ENCODE measurements at regions not wholly inside any gene's neighbourhood (a gene's known extent, or its start where the extent isn't known, plus 50 kb on each side); places are given as distances from the start of the nearest gene placed in this dataset.

DNA sequence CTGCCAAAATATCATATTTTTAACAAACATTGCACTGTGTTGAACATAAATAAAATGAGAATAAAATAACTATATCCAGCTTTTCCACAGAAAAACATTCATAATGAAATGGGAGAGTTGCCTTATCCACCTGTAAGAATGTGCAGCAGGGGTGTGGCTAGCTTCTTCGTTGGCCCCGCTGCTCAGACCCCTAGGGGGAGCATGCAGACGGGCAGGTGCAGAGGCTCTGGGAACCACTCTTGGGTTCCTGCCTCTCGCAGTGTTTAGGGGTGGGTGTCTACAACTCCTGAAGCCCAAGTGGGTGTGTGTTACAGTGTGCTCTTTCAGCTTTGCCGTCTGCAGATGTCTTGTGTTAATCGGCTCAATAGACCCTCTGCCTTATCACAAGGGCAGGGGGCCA lies 121.7 kb downstream of the SLITRK5 start:
- no peak overlapping the region for H3K27ac ChIP-seq (ENCODE audit: low read depth in 1 of 2, low read length in 2 of 2)
- H3K4me3 ChIP-seq (ENCODE audit: low read depth in 1 of 3, low read length in 3 of 3), result no peak overlapping the region
- TF ChIP-seq TAF1 (conservative IDR thresholded peaks at IDR 0.05) (no peak), FOXA2 (IDR thresholded peaks at IDR 0.05) (no peak), JUND (IDR thresholded peaks at IDR 0.05) (no peak), RXRA (IDR thresholded peaks at IDR 0.05) (no peak), HNF4G (IDR thresholded peaks at IDR 0.05) (no peak)
- H3K4me1 ChIP-seq (ENCODE audit: control insufficient read depth in 4 of 4, insufficient read depth in 4 of 4, low read length in 3 of 4), result no peaks in the 10 kb centered on the region
- H3K27me3 ChIP-seq (ENCODE audit: control insufficient read depth in 4 of 4, insufficient read depth in 4 of 4, low read length in 3 of 4), result no peaks in the 10 kb centered on the region
- no peak overlapping the region for H3K9ac ChIP-seq (ENCODE audit: low read depth in 1 of 2, low read length in 2 of 2)
- H3K36me3 ChIP-seq (ENCODE audit: control insufficient read depth in 4 of 4, insufficient read depth in 3 of 4, low read depth in 1 of 4, low read length in 3 of 4), result no peaks in the 10 kb centered on the region
- H3K9me3 ChIP-seq (ENCODE audit: control insufficient read depth in 4 of 4, low read length in 3 of 4), result no peaks in the 10 kb centered on the region
- 49% methylated on average over 6 of the region's 6 CpGs for WGBS
- DNase-seq (ENCODE audit: low spot score), result no peak

DNA sequence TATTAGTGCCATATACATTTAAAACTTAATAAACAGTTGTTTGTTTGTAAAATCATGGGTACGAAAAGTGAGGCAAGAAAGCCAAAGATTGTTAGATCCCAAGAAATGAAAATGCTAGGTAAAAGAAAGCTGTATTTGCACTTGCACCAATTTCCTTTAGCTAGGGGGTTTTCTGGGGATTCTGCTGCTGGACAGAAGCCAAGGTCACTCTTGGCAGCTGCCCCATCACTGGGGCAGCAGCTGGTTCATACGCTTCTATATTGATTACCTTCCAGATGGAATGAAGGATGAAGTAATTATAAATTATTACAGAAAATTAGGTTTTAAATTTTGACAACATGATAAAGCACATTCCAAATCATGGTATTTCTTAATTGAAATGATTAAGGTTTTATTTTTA lies 127.4 kb downstream of the SLITRK5 start:
- no peak for DNase-seq (ENCODE audit: low spot score)
- Histone ChIP-seq H3K9ac (ENCODE audit: low read depth in 1 of 2, low read length in 2 of 2) (no peak overlapping the region), H3K4me3 (ENCODE audit: low read depth in 1 of 3, low read length in 3 of 3) (no peak overlapping the region), H3K9me3 (ENCODE audit: control insufficient read depth in 4 of 4, low read length in 3 of 4) (no peaks in the 10 kb centered on the region), H3K36me3 (ENCODE audit: control insufficient read depth in 4 of 4, insufficient read depth in 3 of 4, low read depth in 1 of 4, low read length in 3 of 4) (no peaks in the 10 kb centered on the region), H3K27me3 (ENCODE audit: control insufficient read depth in 4 of 4, insufficient read depth in 4 of 4, low read length in 3 of 4) (no peaks in the 10 kb centered on the region), H3K4me1 (ENCODE audit: control insufficient read depth in 4 of 4, insufficient read depth in 4 of 4, low read length in 3 of 4) (no peaks in the 10 kb centered on the region), H3K27ac (ENCODE audit: low read depth in 1 of 2, low read length in 2 of 2) (no peak overlapping the region)
- WGBS, result 51% methylated on average over 2 of the region's 2 CpGs
- TF ChIP-seq FOXA1 (IDR thresholded peaks at IDR 0.05) (no peak), NR2F2 (IDR thresholded peaks at IDR 0.05) (no peak), TAF1 (conservative IDR thresholded peaks at IDR 0.05) (no peak), JUND (IDR thresholded peaks at IDR 0.05) (no peak), RAD21 (IDR thresholded peaks at IDR 0.05) (no peak), RXRA (IDR thresholded peaks at IDR 0.05) (no peak), SP1 (IDR thresholded peaks at IDR 0.05) (no peak), YY1 (IDR thresholded peaks at IDR 0.05) (no peak), FOXA2 (IDR thresholded peaks at IDR 0.05) (no peak), GABPA (IDR thresholded peaks at IDR 0.05 in 1 of 2, conservative IDR thresholded peaks at IDR 0.05 in 1 of 2) (no peak), HNF4A (conservative IDR thresholded peaks at IDR 0.05) (no peak)
- TF ChIP-seq, protein P1, sequence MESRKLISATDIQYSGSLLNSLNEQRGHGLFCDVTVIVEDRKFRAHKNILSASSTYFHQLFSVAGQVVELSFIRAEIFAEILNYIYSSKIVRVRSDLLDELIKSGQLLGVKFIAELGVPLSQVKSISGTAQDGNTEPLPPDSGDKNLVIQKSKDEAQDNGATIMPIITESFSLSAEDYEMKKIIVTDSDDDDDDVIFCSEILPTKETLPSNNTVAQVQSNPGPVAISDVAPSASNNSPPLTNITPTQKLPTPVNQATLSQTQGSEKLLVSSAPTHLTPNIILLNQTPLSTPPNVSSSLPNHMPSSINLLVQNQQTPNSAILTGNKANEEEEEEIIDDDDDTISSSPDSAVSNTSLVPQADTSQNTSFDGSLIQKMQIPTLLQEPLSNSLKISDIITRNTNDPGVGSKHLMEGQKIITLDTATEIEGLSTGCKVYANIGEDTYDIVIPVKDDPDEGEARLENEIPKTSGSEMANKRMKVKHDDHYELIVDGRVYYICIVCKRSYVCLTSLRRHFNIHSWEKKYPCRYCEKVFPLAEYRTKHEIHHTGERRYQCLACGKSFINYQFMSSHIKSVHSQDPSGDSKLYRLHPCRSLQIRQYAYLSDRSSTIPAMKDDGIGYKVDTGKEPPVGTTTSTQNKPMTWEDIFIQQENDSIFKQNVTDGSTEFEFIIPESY (IDR thresholded peaks at IDR 0.05), result no peak
- TF ChIP-seq, protein P2, sequence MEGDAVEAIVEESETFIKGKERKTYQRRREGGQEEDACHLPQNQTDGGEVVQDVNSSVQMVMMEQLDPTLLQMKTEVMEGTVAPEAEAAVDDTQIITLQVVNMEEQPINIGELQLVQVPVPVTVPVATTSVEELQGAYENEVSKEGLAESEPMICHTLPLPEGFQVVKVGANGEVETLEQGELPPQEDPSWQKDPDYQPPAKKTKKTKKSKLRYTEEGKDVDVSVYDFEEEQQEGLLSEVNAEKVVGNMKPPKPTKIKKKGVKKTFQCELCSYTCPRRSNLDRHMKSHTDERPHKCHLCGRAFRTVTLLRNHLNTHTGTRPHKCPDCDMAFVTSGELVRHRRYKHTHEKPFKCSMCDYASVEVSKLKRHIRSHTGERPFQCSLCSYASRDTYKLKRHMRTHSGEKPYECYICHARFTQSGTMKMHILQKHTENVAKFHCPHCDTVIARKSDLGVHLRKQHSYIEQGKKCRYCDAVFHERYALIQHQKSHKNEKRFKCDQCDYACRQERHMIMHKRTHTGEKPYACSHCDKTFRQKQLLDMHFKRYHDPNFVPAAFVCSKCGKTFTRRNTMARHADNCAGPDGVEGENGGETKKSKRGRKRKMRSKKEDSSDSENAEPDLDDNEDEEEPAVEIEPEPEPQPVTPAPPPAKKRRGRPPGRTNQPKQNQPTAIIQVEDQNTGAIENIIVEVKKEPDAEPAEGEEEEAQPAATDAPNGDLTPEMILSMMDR (IDR thresholded peaks at IDR 0.05; ENCODE audit: low read depth, low read length, missing input control), result no peak
- TF ChIP-seq, protein P3, sequence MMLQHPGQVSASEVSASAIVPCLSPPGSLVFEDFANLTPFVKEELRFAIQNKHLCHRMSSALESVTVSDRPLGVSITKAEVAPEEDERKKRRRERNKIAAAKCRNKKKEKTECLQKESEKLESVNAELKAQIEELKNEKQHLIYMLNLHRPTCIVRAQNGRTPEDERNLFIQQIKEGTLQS (IDR thresholded peaks at IDR 0.05), result no peak

DNA sequence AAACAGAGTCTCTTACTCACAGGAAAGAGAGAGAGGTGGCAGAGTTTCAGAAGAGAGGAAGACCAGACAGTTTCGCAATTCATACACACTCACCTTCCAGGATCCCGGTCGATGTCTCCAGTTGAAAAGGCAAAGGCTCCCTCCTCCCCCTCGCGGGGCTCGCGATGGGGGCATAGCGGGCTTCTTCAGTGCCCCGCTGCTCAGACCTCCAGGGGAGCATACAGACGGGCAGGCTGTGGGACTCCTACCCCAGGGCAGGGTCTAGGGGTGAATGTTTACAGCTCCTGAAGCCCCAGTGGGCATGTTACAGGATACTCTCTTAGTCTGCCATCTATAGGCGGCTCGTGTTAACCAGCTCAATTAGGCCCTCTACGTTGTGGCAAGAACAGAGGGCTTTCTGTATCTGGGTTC lies 139.2 kb downstream of the SLITRK5 start:
- WGBS, result 33% methylated on average over 13 of the region's 13 CpGs
- no peak overlapping the region for H3K9ac ChIP-seq (ENCODE audit: low read depth in 1 of 2, low read length in 2 of 2)
- no peaks in the 10 kb centered on the region for H3K36me3 ChIP-seq (ENCODE audit: control insufficient read depth in 4 of 4, insufficient read depth in 3 of 4, low read depth in 1 of 4, low read length in 3 of 4)
- H3K9me3 ChIP-seq (ENCODE audit: control insufficient read depth in 4 of 4, low read length in 3 of 4), result no peaks in the 10 kb centered on the region
- H3K4me3 ChIP-seq (ENCODE audit: low read depth in 1 of 3, low read length in 3 of 3), result no peak overlapping the region
- no peaks in the 10 kb centered on the region for H3K27me3 ChIP-seq (ENCODE audit: control insufficient read depth in 4 of 4, insufficient read depth in 4 of 4, low read length in 3 of 4)
- DNase-seq (ENCODE audit: low spot score), result no peak
- H3K27ac ChIP-seq (ENCODE audit: low read depth in 1 of 2, low read length in 2 of 2), result no peak overlapping the region
- no peaks in the 10 kb centered on the region for H3K4me1 ChIP-seq (ENCODE audit: control insufficient read depth in 4 of 4, insufficient read depth in 4 of 4, low read length in 3 of 4)
- no peak for TF ChIP-seq GABPA (IDR thresholded peaks at IDR 0.05 in 1 of 2, conservative IDR thresholded peaks at IDR 0.05 in 1 of 2)
- no peak for TF ChIP-seq HNF4A (conservative IDR thresholded peaks at IDR 0.05)
- no peak for TF ChIP-seq FOXA2 (IDR thresholded peaks at IDR 0.05)
- no peak for TF ChIP-seq SP1 (IDR thresholded peaks at IDR 0.05)
- no peak for TF ChIP-seq RXRA (IDR thresholded peaks at IDR 0.05)
- TF ChIP-seq, protein P2 (IDR thresholded peaks at IDR 0.05; ENCODE audit: low read depth, low read length, missing input control), result no peak
- TF ChIP-seq, protein P4, sequence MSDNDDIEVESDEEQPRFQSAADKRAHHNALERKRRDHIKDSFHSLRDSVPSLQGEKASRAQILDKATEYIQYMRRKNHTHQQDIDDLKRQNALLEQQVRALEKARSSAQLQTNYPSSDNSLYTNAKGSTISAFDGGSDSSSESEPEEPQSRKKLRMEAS (IDR thresholded peaks at IDR 0.05), result no peak
- no peak for TF ChIP-seq TAF1 (conservative IDR thresholded peaks at IDR 0.05)
- no peak for TF ChIP-seq FOXA1 (IDR thresholded peaks at IDR 0.05)
- TF ChIP-seq, protein P3 (IDR thresholded peaks at IDR 0.05), result no peak
- no peak for TF ChIP-seq YY1 (IDR thresholded peaks at IDR 0.05)
- no peak for TF ChIP-seq HNF4G (IDR thresholded peaks at IDR 0.05)
- TF ChIP-seq RAD21 (IDR thresholded peaks at IDR 0.05), result no peak
- TF ChIP-seq, protein P5, sequence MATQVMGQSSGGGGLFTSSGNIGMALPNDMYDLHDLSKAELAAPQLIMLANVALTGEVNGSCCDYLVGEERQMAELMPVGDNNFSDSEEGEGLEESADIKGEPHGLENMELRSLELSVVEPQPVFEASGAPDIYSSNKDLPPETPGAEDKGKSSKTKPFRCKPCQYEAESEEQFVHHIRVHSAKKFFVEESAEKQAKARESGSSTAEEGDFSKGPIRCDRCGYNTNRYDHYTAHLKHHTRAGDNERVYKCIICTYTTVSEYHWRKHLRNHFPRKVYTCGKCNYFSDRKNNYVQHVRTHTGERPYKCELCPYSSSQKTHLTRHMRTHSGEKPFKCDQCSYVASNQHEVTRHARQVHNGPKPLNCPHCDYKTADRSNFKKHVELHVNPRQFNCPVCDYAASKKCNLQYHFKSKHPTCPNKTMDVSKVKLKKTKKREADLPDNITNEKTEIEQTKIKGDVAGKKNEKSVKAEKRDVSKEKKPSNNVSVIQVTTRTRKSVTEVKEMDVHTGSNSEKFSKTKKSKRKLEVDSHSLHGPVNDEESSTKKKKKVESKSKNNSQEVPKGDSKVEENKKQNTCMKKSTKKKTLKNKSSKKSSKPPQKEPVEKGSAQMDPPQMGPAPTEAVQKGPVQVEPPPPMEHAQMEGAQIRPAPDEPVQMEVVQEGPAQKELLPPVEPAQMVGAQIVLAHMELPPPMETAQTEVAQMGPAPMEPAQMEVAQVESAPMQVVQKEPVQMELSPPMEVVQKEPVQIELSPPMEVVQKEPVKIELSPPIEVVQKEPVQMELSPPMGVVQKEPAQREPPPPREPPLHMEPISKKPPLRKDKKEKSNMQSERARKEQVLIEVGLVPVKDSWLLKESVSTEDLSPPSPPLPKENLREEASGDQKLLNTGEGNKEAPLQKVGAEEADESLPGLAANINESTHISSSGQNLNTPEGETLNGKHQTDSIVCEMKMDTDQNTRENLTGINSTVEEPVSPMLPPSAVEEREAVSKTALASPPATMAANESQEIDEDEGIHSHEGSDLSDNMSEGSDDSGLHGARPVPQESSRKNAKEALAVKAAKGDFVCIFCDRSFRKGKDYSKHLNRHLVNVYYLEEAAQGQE (IDR thresholded peaks at IDR 0.05), result no peak

Measured in liver (tissue), 8 donors.